ENCODE measurements at regions not wholly inside any gene's neighbourhood (a gene's known extent, or its start where the extent isn't known, plus 50 kb on each side); places are given as distances from the start of the nearest gene placed in this dataset.

DNA sequence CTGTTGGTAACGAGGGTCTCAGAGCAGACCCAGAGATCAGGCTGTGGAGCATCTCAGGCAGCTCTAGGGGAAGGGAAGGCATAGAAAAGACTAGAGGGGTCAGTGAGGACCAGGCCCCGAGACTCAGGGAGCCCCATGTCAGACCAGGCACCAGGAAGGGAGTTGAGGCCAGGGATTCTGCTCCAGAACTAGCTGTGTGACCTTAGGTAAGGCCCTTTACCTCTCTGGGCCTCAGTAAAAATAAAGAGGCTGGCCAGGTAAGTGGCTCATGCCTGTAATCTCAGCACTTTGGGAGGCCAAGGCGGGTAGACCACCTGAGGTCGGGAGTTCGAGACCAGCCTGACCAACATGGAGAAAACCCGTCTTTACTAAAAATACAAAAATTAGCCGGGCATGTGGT, 176.4 kb upstream of the IER5L start:
- TF ChIP-seq, protein P1, sequence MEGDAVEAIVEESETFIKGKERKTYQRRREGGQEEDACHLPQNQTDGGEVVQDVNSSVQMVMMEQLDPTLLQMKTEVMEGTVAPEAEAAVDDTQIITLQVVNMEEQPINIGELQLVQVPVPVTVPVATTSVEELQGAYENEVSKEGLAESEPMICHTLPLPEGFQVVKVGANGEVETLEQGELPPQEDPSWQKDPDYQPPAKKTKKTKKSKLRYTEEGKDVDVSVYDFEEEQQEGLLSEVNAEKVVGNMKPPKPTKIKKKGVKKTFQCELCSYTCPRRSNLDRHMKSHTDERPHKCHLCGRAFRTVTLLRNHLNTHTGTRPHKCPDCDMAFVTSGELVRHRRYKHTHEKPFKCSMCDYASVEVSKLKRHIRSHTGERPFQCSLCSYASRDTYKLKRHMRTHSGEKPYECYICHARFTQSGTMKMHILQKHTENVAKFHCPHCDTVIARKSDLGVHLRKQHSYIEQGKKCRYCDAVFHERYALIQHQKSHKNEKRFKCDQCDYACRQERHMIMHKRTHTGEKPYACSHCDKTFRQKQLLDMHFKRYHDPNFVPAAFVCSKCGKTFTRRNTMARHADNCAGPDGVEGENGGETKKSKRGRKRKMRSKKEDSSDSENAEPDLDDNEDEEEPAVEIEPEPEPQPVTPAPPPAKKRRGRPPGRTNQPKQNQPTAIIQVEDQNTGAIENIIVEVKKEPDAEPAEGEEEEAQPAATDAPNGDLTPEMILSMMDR (conservative IDR thresholded peaks at IDR 0.05) = no peak
- H3K36me3 Mint-ChIP-seq = no peaks in the 10 kb centered on the region
- DNase-seq (ENCODE audit: extremely low spot score, unreplicated experiment) = no peak
- no peaks in the 10 kb centered on the region for H3K9me3 Mint-ChIP-seq
- H3K4me1 Mint-ChIP-seq (ENCODE audit: unreplicated experiment) = peaks cover 18% of the 10 kb centered on the region
- H3K27me3 Mint-ChIP-seq = no peaks in the 10 kb centered on the region
- H3K27ac Mint-ChIP-seq = peak overlapping the region; percentile 31
- H3K4me3 Mint-ChIP-seq = no peak overlapping the region

DNA sequence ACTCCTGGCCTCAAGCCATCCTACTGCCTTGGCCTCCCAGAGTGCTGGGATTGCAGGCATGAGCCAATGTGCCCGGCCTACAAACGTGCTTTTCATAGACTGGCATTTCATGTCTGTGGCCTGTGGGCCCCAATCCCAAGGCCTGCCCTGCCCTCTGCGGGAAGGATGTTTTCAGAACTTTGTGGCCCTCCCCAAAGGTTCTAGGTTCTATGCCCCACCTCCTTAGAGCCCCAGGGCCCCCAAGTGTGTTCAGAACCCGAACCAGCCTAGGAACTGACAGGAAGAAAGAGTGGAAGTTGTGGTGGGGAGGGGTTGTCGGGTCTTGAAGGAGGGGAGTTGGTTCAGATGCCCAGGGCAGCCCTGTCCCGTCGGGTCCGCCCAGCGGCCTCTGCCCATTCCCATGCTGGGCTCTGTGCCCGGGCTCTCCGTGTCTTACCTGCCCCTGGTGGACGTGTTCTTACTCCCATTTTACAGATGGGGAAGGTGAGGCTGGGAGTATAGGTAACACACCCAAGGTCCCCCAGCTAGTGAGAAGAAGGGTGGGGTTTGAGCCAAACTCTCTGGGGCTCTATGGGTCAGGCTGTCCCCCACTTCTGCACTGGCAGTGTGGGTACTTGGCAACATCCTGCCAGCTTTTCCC, 175.8 kb upstream of the IER5L start:
- Mint-ChIP-seq H3K9me3 (no peaks in the 10 kb centered on the region), H3K36me3 (no peaks in the 10 kb centered on the region), H3K27me3 (no peaks in the 10 kb centered on the region), H3K27ac (peak overlapping the region; percentile 59), H3K4me3 (peak overlapping the region; percentile 47), H3K4me1 (ENCODE audit: unreplicated experiment) (peaks cover 12% of the 10 kb centered on the region)
- no peak for DNase-seq (ENCODE audit: extremely low spot score, unreplicated experiment)
- TF ChIP-seq, protein P1 (conservative IDR thresholded peaks at IDR 0.05) = no peak

DNA sequence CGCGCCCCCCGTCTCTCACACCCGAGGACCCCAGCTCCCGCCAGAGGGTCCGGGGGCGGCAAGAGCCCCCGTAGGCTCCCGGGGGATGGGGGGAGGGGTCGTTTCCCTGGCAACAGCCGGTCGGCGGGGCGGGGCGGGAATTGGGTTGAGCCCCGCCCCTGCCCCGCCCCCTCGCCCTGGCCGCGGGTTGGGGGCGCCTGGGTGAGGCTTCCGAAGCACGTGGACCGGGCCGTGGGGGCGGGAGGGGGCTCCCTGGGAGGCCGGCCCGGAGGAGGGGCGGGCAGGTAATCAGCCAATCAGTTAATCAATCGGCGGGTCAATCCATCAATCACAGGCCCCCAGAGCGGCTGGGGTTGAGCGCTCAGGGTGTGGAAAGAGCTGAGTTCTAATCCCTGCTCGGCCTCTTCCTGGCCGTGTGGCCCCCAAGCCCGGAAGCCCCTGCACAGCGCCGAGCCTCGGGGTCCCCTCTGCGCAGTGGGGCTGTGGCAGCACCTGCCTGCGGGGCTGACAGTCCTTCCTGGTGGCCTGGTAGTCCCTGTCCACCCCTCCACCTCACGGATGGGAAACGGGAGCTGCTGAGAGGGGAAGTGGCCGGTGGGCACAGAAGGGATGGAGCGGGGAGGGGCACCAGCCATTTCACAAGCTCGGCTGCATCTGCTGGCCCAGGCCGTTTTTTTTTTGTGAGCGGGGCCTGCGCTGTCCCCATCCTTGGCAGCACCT, 174.2 kb upstream of the IER5L start:
- TF ChIP-seq, protein P1 (conservative IDR thresholded peaks at IDR 0.05) = no peak
- no peaks in the 10 kb centered on the region for H3K9me3 Mint-ChIP-seq
- peak overlapping the region; percentile 80 for H3K4me3 Mint-ChIP-seq
- peaks cover 14% of the 10 kb centered on the region for H3K4me1 Mint-ChIP-seq (ENCODE audit: unreplicated experiment)
- no peaks in the 10 kb centered on the region for H3K36me3 Mint-ChIP-seq
- H3K27ac Mint-ChIP-seq = no peak overlapping the region
- no peak for DNase-seq (ENCODE audit: extremely low spot score, unreplicated experiment)
- no peaks in the 10 kb centered on the region for H3K27me3 Mint-ChIP-seq

DNA sequence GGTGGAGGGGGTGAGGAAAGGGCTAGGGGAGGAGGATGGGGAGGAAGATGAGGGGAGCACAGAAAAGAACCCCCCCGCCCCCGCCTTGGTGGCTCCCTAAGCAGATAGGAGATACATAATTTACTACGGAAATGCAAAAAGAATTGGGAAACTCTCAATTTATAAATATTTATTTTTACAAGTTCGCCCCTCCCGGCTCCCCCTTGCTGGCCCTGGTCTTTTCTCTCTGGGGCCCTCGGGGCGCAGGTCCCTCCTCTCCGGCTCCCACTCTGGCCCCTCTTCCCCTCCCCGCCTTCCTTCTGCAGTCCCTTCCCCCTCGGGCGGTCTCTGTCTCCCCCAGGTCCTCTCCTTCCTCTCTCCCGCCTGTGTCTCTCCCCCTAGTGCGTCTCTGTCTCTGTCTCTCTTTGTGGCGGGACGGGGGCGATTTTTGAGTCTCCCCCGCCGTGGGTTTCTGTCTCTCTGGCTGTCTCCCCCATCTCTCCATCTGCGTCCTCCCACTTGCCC, 173.6 kb upstream of the IER5L start:
- no peaks in the 10 kb centered on the region for H3K27me3 Mint-ChIP-seq
- DNase-seq (ENCODE audit: extremely low spot score, unreplicated experiment) = no peak
- TF ChIP-seq, protein P1 (conservative IDR thresholded peaks at IDR 0.05) = no peak
- peak overlapping the region; percentile 80 for H3K4me3 Mint-ChIP-seq
- no peak overlapping the region for H3K27ac Mint-ChIP-seq
- H3K9me3 Mint-ChIP-seq = no peaks in the 10 kb centered on the region
- no peaks in the 10 kb centered on the region for H3K36me3 Mint-ChIP-seq
- peaks cover 14% of the 10 kb centered on the region for H3K4me1 Mint-ChIP-seq (ENCODE audit: unreplicated experiment)

DNA sequence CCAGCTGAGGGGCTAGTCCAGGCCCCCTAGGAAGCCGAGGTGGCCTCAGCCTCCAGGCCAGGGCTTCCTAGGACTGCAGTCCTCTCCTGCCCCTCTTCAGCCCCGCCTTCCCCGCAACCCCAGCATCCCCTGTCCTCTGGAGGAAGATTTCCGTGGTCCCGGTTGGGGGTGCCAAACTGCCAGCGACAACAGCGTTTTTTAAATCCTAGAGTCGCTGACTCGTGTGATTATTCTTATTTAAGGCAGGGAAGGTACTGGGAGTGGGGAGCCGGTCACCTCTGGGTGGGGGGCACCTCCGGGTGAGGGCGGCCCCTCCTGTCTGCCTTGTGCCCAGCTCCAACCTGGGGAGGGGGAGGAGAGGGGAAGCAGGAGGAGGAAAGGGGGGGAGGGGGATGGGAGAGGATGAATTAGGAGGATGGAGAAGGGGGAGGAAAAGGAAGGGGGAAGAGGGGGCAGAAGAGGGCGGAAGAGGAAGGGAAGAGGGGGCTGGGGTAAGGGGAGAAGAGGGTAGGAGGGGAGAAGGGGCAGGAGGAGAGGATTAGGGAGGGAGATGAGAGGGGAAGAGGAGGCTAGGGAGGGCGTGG, 173.1 kb upstream of the IER5L start:
- peaks cover 14% of the 10 kb centered on the region for H3K4me1 Mint-ChIP-seq (ENCODE audit: unreplicated experiment)
- no peaks in the 10 kb centered on the region for H3K9me3 Mint-ChIP-seq
- no peaks in the 10 kb centered on the region for H3K36me3 Mint-ChIP-seq
- TF ChIP-seq, protein P1 (conservative IDR thresholded peaks at IDR 0.05) = no peak
- H3K4me3 Mint-ChIP-seq = peak overlapping the region; percentile 45
- no peak for DNase-seq (ENCODE audit: extremely low spot score, unreplicated experiment)
- no peak overlapping the region for H3K27ac Mint-ChIP-seq
- H3K27me3 Mint-ChIP-seq = no peaks in the 10 kb centered on the region
